ENCODE measurements at regions not wholly inside any gene's neighbourhood (a gene's known extent, or its start where the extent isn't known, plus 50 kb on each side); places are given as distances from the start of the nearest gene placed in this dataset.
"Not testable (repeated sequence)": the region's sequence is repeated elsewhere in the genome, so short reads cannot be mapped to it uniquely, and the experiment has no call there.

GRCh38 chr2:172261292-172261691 lies 158.6 kb upstream of the DLX2 start:
- peak; percentile 38 for DNase-seq (ENCODE audit: low read depth)

GRCh38 chr2:172262486-172262885 lies 159.8 kb upstream of the DLX2 start:
- no peak for DNase-seq (ENCODE audit: low read depth)

GRCh38 chr2:172264820-172265219 lies 162.1 kb upstream of the DLX2 start:
- DNase-seq (ENCODE audit: low read depth): not testable (repeated sequence)

GRCh38 chr2:172269507-172270244 lies 157.7 kb upstream of the ITGA6 start:
- not testable (repeated sequence) for DNase-seq (ENCODE audit: low read depth)

GRCh38 chr2:172270278-172271079 lies 156.9 kb upstream of the ITGA6 start:
- DNase-seq (ENCODE audit: low read depth): no peak

GRCh38 chr2:172273910-172274571 lies 153.3 kb upstream of the ITGA6 start:
- DNase-seq (ENCODE audit: low read depth): no peak

GRCh38 chr2:172275239-172275638 lies 152.1 kb upstream of the ITGA6 start:
- no peak for DNase-seq (ENCODE audit: low read depth)

- DNase-seq (ENCODE audit: low read depth): no peak
These were observed 150.4 kb upstream of the ITGA6 start for GRCh38 chr2:172276961-172277360.

- no peak for DNase-seq (ENCODE audit: low read depth)
These were observed 148.7 kb upstream of the ITGA6 start for GRCh38 chr2:172278667-172279066.

- no peak for DNase-seq (ENCODE audit: low read depth)
These were observed 148.2 kb upstream of the ITGA6 start for GRCh38 chr2:172279214-172279613.

- no peak for DNase-seq (ENCODE audit: low read depth)
These were observed 147.6 kb upstream of the ITGA6 start for GRCh38 chr2:172279813-172280212.

- DNase-seq (ENCODE audit: low read depth): no peak
These were observed 146.6 kb upstream of the ITGA6 start for GRCh38 chr2:172280571-172281361.

- DNase-seq (ENCODE audit: low read depth): peak; percentile 86
These were observed 145.5 kb upstream of the ITGA6 start for GRCh38 chr2:172281648-172282570.

GRCh38 chr2:172282944-172283343 lies 144.4 kb upstream of the ITGA6 start:
- DNase-seq (ENCODE audit: low read depth): peak; percentile 93

- peak; percentile 65 for DNase-seq (ENCODE audit: low read depth)
These were observed 143.9 kb upstream of the ITGA6 start for GRCh38 chr2:172283476-172283875.

GRCh38 chr2:172284209-172284608 lies 143.2 kb upstream of the ITGA6 start:
- no peak for DNase-seq (ENCODE audit: low read depth)

- peak; percentile 93 for DNase-seq (ENCODE audit: low read depth)
These were observed 142.3 kb upstream of the ITGA6 start for GRCh38 chr2:172285010-172285621.

GRCh38 chr2:172285760-172286159 lies 141.6 kb upstream of the ITGA6 start:
- no peak for DNase-seq (ENCODE audit: low read depth)

GRCh38 chr2:172287190-172287589 lies 140.2 kb upstream of the ITGA6 start:
- DNase-seq (ENCODE audit: low read depth): no peak

GRCh38 chr2:172287605-172288315 lies 139.6 kb upstream of the ITGA6 start:
- peak; percentile 32 for DNase-seq (ENCODE audit: low read depth)

Data from EH (cell line).